GM13976 (cell line): ENCODE measurements at regions not wholly inside any gene's neighbourhood (a gene's known extent, or its start where the extent isn't known, plus 50 kb on each side); places are given as distances from the start of the nearest gene placed in this dataset.

Experiments
- DNase-seq: peaks from one replicate; pipeline ENCODE4 v3.0.0; 2012; ENCODE audit warnings: low spot score
- in situ Hi-C: fragments of 300-500 bp; cut with MboI; formaldehyde crosslinking; loops from one replicate; pipeline ENCODE4 v1.12.0; 2022; ENCODE audit warnings: low sequenced_read_pairs, mixed read lengths, inconsistent platforms; ENCODE audit not compliant: unreplicated experiment
- TF ChIP-seq, protein P1 (sequence below): IDR thresholded peaks from 2 replicates; pipeline ENCODE4 v1.5.1; 2012; ENCODE audit warnings: borderline replicate concordance, mild to moderate bottlenecking; ENCODE audit not compliant: insufficient read depth; ENCODE audit errors: extremely low read depth, missing control alignments, control extremely low read depth

- TF ChIP-seq, protein P1, sequence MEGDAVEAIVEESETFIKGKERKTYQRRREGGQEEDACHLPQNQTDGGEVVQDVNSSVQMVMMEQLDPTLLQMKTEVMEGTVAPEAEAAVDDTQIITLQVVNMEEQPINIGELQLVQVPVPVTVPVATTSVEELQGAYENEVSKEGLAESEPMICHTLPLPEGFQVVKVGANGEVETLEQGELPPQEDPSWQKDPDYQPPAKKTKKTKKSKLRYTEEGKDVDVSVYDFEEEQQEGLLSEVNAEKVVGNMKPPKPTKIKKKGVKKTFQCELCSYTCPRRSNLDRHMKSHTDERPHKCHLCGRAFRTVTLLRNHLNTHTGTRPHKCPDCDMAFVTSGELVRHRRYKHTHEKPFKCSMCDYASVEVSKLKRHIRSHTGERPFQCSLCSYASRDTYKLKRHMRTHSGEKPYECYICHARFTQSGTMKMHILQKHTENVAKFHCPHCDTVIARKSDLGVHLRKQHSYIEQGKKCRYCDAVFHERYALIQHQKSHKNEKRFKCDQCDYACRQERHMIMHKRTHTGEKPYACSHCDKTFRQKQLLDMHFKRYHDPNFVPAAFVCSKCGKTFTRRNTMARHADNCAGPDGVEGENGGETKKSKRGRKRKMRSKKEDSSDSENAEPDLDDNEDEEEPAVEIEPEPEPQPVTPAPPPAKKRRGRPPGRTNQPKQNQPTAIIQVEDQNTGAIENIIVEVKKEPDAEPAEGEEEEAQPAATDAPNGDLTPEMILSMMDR: no peak
- no peak for DNase-seq
- in situ Hi-C loops: no loop called here
Measured at GRCh38 chr6:916131-916530, 223.2 kb upstream of the EXOC2 start.

- in situ Hi-C loops: no loop called here
- TF ChIP-seq, protein P1: peak; percentile 49
- peak; percentile 54 for DNase-seq
Measured at GRCh38 chr6:912871-913835, 220.2 kb upstream of the EXOC2 start.

GRCh38 chr6:907928-908327 lies 215.0 kb upstream of the EXOC2 start:
- TF ChIP-seq, protein P1: no peak
- in situ Hi-C loops: no loop called here
- no peak for DNase-seq

GRCh38 chr6:906920-907319 lies 214.0 kb upstream of the EXOC2 start:
- in situ Hi-C loops: no loop called here
- TF ChIP-seq, protein P1: no peak
- DNase-seq: no peak

GRCh38 chr6:905556-905955 lies 212.6 kb upstream of the EXOC2 start:
- TF ChIP-seq, protein P1: no peak
- no peak for DNase-seq
- in situ Hi-C loops: no loop called here

DNA sequence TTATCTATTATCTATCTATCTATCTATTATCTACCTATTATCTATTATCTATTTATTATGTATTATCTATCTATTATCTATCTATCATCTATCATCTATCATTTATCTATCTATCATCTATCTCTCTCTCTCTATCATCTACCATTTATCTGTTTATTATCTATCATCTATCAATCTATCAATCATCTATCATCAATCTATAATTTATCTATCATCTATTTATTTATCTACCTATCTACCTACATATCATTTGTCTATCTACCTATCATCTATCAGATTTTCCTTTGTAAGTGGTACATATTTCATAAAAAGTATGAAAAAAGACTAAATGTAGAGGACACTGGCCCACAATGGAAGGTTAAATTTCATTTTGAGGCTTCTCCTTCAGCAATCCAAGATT lies 212.1 kb upstream of the EXOC2 start:
- in situ Hi-C loops: no loop called here
- no peak for DNase-seq
- TF ChIP-seq, protein P1: no peak
